ENCODE measurements at regions not wholly inside any gene's neighbourhood (a gene's known extent, or its start where the extent isn't known, plus 50 kb on each side); places are given as distances from the start of the nearest gene placed in this dataset.

GRCh38 chr3:59570806-59571205, 521.0 kb upstream of the CFAP20DC start:
- TF ChIP-seq CTCF (IDR thresholded peaks at IDR 0.05), result no peak
- TF ChIP-seq POLR2A (IDR thresholded peaks at IDR 0.05), result no peak
